ENCODE measurements at regions not wholly inside any gene's neighbourhood (a gene's known extent, or its start where the extent isn't known, plus 50 kb on each side); places are given as distances from the start of the nearest gene placed in this dataset.
"Not testable (repeated sequence)": the region's sequence is repeated elsewhere in the genome, so short reads cannot be mapped to it uniquely, and the experiment has no call there.

DNA sequence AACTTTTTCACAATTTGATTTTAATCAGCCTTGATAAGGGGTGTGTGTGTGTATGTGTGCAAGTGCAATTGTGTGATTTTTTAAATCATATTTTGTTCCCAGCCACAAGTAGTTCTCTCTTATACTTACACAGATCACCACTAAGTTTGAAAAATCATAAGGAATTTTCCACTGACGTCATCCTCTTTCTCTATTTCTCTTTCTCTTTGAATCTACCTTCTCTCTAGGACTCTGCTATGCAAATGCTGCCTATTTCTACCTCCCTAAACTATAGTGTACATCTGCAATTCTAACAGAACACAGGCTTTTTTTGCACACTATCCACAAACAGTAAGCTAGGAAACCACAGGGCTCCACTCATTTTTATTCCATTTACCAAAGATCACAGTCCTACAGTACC is 254.6 kb upstream of the CYLC2 start:
- Histone ChIP-seq H3K4me3 (ENCODE audit: low read depth, low read length) (no peak overlapping the region), H3K36me3 (ENCODE audit: control insufficient read depth, insufficient read depth, low read length) (no peaks in the 10 kb centered on the region), H3K27ac (ENCODE audit: low read depth, low read length) (no peak overlapping the region), H3K27me3 (ENCODE audit: control insufficient read depth, insufficient read depth, low read length) (no peaks in the 10 kb centered on the region), H3K4me1 (ENCODE audit: control insufficient read depth, insufficient read depth, low read length) (no peaks in the 10 kb centered on the region), H3K9ac (ENCODE audit: low read length) (no peak overlapping the region), H3K9me3 (ENCODE audit: control insufficient read depth, insufficient read depth, low read depth, low read length) (no peaks in the 10 kb centered on the region)

DNA sequence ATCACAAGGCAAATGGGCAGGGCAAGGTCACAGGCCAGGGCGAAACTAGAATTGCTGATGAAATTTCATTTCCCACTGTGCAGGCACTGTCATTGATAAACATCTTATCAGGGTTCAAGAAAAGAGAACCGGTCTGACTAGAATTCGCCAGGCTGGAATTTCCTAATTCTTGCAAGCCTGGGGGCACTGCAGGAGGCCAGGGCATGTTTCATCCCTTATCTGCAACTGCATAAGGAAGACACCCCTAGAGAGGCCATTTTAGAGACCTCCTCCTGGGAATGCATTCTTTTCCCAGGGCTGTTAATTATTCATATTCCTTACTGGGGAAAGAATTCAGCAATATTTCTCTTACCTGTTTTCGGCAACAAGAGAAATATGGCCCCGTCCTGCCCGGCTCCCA is 266.2 kb upstream of the CYLC2 start:
- no peaks in the 10 kb centered on the region for H3K27me3 ChIP-seq (ENCODE audit: control insufficient read depth, insufficient read depth, low read length)

DNA sequence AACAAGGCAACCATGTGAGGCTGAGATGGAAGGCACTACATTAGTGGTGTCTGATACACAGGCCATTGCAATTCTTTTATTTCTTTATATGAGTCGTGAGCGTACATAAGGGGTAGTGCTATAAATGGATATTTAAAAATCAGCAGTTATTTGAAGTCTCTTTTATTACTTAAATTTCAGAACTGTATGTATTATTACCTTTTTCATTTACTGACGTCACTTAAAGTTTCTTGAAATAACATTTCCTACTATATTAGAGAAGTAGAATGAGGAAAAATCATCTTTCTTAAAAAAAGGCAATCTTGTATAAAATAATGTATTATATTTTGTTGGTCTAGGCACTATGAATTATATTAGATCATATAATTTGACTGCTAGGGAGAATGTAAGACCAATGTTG is 280.9 kb upstream of the CYLC2 start:
- Histone ChIP-seq H3K27ac (ENCODE audit: low read depth, low read length) (no peak overlapping the region), H3K36me3 (ENCODE audit: control insufficient read depth, insufficient read depth, low read length) (no peaks in the 10 kb centered on the region), H3K9me3 (ENCODE audit: control insufficient read depth, insufficient read depth, low read depth, low read length) (peaks cover 43% of the 10 kb centered on the region), H3K4me1 (ENCODE audit: control insufficient read depth, insufficient read depth, low read length) (no peaks in the 10 kb centered on the region), H3K4me3 (ENCODE audit: low read depth, low read length) (no peak overlapping the region), H3K9ac (ENCODE audit: low read length) (no peak overlapping the region), H3K27me3 (ENCODE audit: control insufficient read depth, insufficient read depth, low read length) (no peaks in the 10 kb centered on the region)

More for the DNA sequence above, 266.2 kb upstream of the CYLC2 start:
- H3K4me1 ChIP-seq (ENCODE audit: control insufficient read depth, insufficient read depth, low read length) = no peaks in the 10 kb centered on the region
- H3K9me3 ChIP-seq (ENCODE audit: control insufficient read depth, insufficient read depth, low read depth, low read length) = peaks cover 26% of the 10 kb centered on the region
- H3K36me3 ChIP-seq (ENCODE audit: control insufficient read depth, insufficient read depth, low read length) = no peaks in the 10 kb centered on the region
- H3K4me3 ChIP-seq (ENCODE audit: low read depth, low read length) = no peak overlapping the region
- H3K9ac ChIP-seq (ENCODE audit: low read length) = no peak overlapping the region
- H3K27ac ChIP-seq (ENCODE audit: low read depth, low read length) = no peak overlapping the region

DNA sequence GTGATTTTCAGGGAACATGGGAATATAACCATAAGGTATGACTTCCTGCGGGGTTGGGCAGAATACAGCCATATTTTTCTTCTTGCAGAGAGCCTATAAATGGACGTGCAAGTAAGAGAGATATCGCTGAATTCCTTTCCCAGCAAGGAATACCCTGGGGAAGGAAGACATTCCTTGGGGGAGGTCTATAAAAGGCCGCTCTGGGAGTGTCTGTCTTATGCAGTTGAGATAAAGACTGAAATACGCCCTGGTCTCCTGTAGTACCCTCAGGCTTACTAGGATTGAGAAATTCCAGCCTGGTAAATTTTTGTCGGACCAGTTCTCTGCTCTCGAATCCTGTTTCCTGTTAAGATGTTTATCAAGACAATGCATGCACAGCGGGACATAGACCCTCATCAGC is 282.2 kb upstream of the CYLC2 start:
- H3K36me3 ChIP-seq (ENCODE audit: control insufficient read depth, insufficient read depth, low read length); H3K9ac ChIP-seq (ENCODE audit: low read length); H3K4me1 ChIP-seq (ENCODE audit: control insufficient read depth, insufficient read depth, low read length); H3K27ac ChIP-seq (ENCODE audit: low read depth, low read length); H3K27me3 ChIP-seq (ENCODE audit: control insufficient read depth, insufficient read depth, low read length); H3K4me3 ChIP-seq (ENCODE audit: low read depth, low read length): not testable (repeated sequence)
- peaks cover 43% of the 10 kb centered on the region for H3K9me3 ChIP-seq (ENCODE audit: control insufficient read depth, insufficient read depth, low read depth, low read length)

DNA sequence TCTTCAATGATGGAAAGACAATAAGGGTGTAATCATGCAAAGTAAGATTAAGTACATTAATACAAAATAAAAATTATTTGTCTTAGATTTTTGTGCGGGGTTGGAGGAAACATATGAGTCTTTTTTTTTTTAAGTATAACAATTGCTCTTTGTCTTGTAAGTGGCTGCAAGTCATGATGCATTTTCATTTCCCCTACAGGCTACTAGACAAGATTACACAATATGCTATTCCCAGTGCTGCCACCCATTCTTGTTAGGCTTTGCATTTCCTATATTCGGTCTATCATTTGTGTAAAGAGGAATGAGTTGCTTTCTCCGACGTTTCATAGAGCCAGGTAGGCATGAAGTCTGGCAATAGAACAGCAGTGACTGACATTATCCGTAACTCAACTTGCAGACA is 294.2 kb upstream of the CYLC2 start:
- no peak overlapping the region for H3K9ac ChIP-seq (ENCODE audit: low read length)
- H3K4me3 ChIP-seq (ENCODE audit: low read depth, low read length) = no peak overlapping the region
- H3K9me3 ChIP-seq (ENCODE audit: control insufficient read depth, insufficient read depth, low read depth, low read length) = peaks cover 5% of the 10 kb centered on the region; the same call in 1 of the 2 replicates
- no peak overlapping the region for H3K27ac ChIP-seq (ENCODE audit: low read depth, low read length)
- no peaks in the 10 kb centered on the region for H3K36me3 ChIP-seq (ENCODE audit: control insufficient read depth, insufficient read depth, low read length)
- no peaks in the 10 kb centered on the region for H3K27me3 ChIP-seq (ENCODE audit: control insufficient read depth, insufficient read depth, low read length)
- no peaks in the 10 kb centered on the region for H3K4me1 ChIP-seq (ENCODE audit: control insufficient read depth, insufficient read depth, low read length)

DNA sequence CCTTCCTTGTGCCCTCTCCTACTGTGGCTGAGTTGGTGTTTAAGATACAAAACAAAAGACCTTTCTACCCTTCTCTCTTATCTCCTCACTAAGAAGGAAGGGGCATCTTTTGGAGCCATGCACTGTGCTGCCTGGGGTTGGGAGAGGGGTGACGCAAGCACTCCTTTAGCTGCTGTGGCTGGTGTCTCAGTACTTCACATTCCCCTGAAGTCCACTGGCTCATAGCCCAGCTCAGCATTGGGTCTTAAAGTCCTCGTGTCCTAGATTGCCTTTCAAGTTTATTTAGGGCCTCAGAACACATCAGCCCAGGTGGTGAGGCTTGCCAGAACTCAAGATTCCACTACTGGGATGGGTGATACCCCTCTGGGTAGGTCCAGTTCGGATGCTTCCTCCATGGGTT is 325.9 kb upstream of the CYLC2 start:
- H3K4me1 ChIP-seq (ENCODE audit: control insufficient read depth, insufficient read depth, low read length) = no peaks in the 10 kb centered on the region
- no peaks in the 10 kb centered on the region for H3K36me3 ChIP-seq (ENCODE audit: control insufficient read depth, insufficient read depth, low read length)
- no peak overlapping the region for H3K4me3 ChIP-seq (ENCODE audit: low read depth, low read length)
- no peaks in the 10 kb centered on the region for H3K27me3 ChIP-seq (ENCODE audit: control insufficient read depth, insufficient read depth, low read length)
- no peak overlapping the region for H3K9ac ChIP-seq (ENCODE audit: low read length)
- H3K9me3 ChIP-seq (ENCODE audit: control insufficient read depth, insufficient read depth, low read depth, low read length) = no peaks in the 10 kb centered on the region
- H3K27ac ChIP-seq (ENCODE audit: low read depth, low read length) = no peak overlapping the region

DNA sequence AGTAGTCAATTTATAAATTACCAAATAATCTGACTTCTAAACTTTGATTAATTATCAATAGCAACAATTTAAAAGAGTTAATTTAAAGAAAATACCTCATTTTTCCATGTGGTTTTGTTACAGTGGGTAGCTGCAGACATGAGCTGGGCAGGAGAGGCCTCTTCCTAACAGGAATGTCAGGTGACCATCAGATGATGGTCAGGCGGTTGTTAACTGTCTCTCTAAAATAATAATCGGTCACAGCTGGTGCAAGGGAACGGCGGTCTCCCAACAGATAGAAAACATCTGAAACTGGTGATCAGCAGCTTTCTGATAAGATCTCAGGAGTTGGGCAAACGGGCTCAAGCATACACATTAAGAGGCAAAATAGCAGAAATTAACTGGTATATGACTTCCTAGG is 342.7 kb upstream of the CYLC2 start:
- H3K27me3 ChIP-seq (ENCODE audit: control insufficient read depth, insufficient read depth, low read length) = no peaks in the 10 kb centered on the region
- H3K27ac ChIP-seq (ENCODE audit: low read depth, low read length) = no peak overlapping the region
- H3K9me3 ChIP-seq (ENCODE audit: control insufficient read depth, insufficient read depth, low read depth, low read length) = no peaks in the 10 kb centered on the region
- H3K9ac ChIP-seq (ENCODE audit: low read length) = no peak overlapping the region
- H3K4me1 ChIP-seq (ENCODE audit: control insufficient read depth, insufficient read depth, low read length) = no peaks in the 10 kb centered on the region
- no peak overlapping the region for H3K4me3 ChIP-seq (ENCODE audit: low read depth, low read length)
- H3K36me3 ChIP-seq (ENCODE audit: control insufficient read depth, insufficient read depth, low read length) = no peaks in the 10 kb centered on the region

DNA sequence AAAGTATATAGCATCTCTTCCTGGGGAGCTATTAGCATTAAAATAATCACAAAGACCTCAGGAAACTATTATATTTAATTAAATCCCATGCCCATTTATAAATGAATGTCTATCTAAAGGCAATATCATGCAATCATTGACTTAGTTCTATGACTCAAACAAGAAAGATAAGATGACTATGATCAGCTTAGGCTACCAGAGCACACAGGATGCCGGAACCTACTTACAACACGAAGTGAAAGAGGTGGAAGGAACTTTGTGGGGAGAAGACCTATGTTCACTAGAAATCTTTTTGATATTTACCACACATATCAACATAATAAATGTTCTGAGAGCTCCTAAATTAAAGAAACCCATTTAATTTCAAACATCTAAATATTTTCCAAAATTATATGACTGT is 344.2 kb upstream of the CYLC2 start:
- no peaks in the 10 kb centered on the region for H3K4me1 ChIP-seq (ENCODE audit: control insufficient read depth, insufficient read depth, low read length)
- no peaks in the 10 kb centered on the region for H3K9me3 ChIP-seq (ENCODE audit: control insufficient read depth, insufficient read depth, low read depth, low read length)
- H3K27ac ChIP-seq (ENCODE audit: low read depth, low read length) = no peak overlapping the region
- no peaks in the 10 kb centered on the region for H3K36me3 ChIP-seq (ENCODE audit: control insufficient read depth, insufficient read depth, low read length)
- no peak overlapping the region for H3K4me3 ChIP-seq (ENCODE audit: low read depth, low read length)
- H3K9ac ChIP-seq (ENCODE audit: low read length) = no peak overlapping the region
- H3K27me3 ChIP-seq (ENCODE audit: control insufficient read depth, insufficient read depth, low read length) = no peaks in the 10 kb centered on the region

DNA sequence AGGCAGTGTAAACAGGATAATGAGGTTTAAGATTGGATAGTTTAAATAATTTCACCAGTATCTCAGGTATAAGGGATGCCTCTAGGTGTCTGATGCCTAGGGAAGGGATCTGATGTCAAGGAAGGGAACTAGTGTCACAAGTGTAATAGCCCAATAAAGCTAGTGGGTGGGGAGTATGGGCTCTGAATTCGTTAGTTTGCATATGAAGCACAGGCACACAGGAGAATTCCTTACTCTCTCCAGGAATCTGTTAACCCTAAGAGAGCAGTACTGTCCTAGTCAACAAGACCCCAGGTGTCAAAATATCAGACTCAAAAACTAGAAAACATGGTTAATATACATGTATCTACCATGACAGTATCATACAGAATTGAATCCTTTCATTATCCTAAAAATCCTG is 352.5 kb upstream of the CYLC2 start:
- Histone ChIP-seq H3K9me3 (ENCODE audit: control insufficient read depth, insufficient read depth, low read depth, low read length) (no peaks in the 10 kb centered on the region), H3K36me3 (ENCODE audit: control insufficient read depth, insufficient read depth, low read length) (no peaks in the 10 kb centered on the region), H3K4me3 (ENCODE audit: low read depth, low read length) (no peak overlapping the region), H3K9ac (ENCODE audit: low read length) (no peak overlapping the region), H3K27ac (ENCODE audit: low read depth, low read length) (no peak overlapping the region), H3K27me3 (ENCODE audit: control insufficient read depth, insufficient read depth, low read length) (no peaks in the 10 kb centered on the region), H3K4me1 (ENCODE audit: control insufficient read depth, insufficient read depth, low read length) (peaks cover 16% of the 10 kb centered on the region)

DNA sequence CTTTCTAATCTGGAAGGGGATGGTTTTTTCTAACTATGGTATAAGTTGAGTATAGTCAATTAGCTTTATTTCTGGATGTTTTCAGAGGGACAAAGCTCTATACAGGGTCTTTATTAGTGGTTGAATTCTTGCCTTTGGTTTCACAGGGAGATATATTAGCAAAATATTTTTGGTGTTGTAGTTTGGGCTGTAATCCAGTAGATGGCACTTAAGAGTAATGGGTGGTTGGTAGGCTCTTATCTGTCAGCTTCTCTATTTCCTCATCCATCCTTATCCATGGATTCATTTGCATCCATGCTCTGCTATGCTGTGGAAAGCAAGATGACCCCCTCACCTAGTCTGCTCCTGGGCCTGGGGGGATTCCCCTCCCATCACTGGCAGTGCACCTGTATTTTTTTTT is 363.6 kb upstream of the CYLC2 start:
- H3K27ac ChIP-seq (ENCODE audit: low read depth, low read length) = no peak overlapping the region
- no peaks in the 10 kb centered on the region for H3K4me1 ChIP-seq (ENCODE audit: control insufficient read depth, insufficient read depth, low read length)
- H3K4me3 ChIP-seq (ENCODE audit: low read depth, low read length) = no peak overlapping the region
- peaks cover 16% of the 10 kb centered on the region for H3K9me3 ChIP-seq (ENCODE audit: control insufficient read depth, insufficient read depth, low read depth, low read length)
- H3K36me3 ChIP-seq (ENCODE audit: control insufficient read depth, insufficient read depth, low read length) = no peaks in the 10 kb centered on the region
- no peak overlapping the region for H3K9ac ChIP-seq (ENCODE audit: low read length)
- no peaks in the 10 kb centered on the region for H3K27me3 ChIP-seq (ENCODE audit: control insufficient read depth, insufficient read depth, low read length)

DNA sequence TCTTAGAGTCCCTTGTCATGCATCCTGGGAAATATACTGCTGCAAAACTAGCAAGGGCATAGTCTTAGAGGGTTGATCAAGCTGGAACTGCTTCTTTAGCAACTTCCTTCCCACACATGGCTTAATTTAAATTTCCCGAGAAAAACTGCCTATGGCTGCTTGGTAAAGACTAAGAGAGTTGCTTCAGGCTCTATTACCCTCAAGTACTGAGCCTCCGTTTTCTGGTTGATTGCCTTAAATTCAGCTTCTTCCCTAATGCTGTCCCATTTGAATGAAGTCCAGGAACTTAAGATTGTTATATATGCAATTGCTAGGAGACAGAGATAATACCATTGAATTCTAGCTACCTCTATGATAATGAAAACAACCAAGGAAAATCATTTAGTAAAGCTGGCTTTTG is 385.7 kb upstream of the CYLC2 start:
- Histone ChIP-seq H3K4me3 (ENCODE audit: low read depth, low read length) (no peak overlapping the region), H3K27ac (ENCODE audit: low read depth, low read length) (no peak overlapping the region), H3K4me1 (ENCODE audit: control insufficient read depth, insufficient read depth, low read length) (no peaks in the 10 kb centered on the region), H3K36me3 (ENCODE audit: control insufficient read depth, insufficient read depth, low read length) (no peaks in the 10 kb centered on the region), H3K9me3 (ENCODE audit: control insufficient read depth, insufficient read depth, low read depth, low read length) (no peaks in the 10 kb centered on the region), H3K9ac (ENCODE audit: low read length) (no peak overlapping the region), H3K27me3 (ENCODE audit: control insufficient read depth, insufficient read depth, low read length) (no peaks in the 10 kb centered on the region)
